H1 (cell line): ENCODE measurements at regions not wholly inside any gene's neighbourhood (a gene's known extent, or its start where the extent isn't known, plus 50 kb on each side); places are given as distances from the start of the nearest gene placed in this dataset.

Experiments
- CTCF ChIA-PET: fragments of 300-600 bp; sonication (Branson Sonifier 250); formaldehyde crosslinking; loops from one replicate; lab custom pipeline; 2021; ENCODE audit not compliant: partially characterized antibody; lab: Charles Lee
- POLR2A ChIA-PET: fragments of 300-600 bp; sonication (Branson Sonifier 250); formaldehyde crosslinking; loops from one replicate; lab custom pipeline; 2021; ENCODE audit warnings: inconsistent platforms; ENCODE audit not compliant: partially characterized antibody; lab: Charles Lee
- DNase-seq, 2 experiments: peaks; one replicate each; pipeline versions ENCODE4 v3.0.0 to v3.0.0-alpha.2; 2010 to 2022; ENCODE audit warnings: low spot score in 2 of 2, low read depth in 1 of 2, mixed read lengths in 1 of 2
- FAIRE-seq: peaks from 2 replicates; lab custom pipeline; 2011; peaks lifted over from hg19 to GRCh38; lab: Jason Lieb, UNC
- H2AFZ ChIP-seq: 2 replicates; pipeline ENCODE4 v1.8.1; 2012; ENCODE audit warnings: low read length, inconsistent platforms
- H2AK5ac ChIP-seq: 2 replicates; pipeline ENCODE4 v1.6.1; 2013; ENCODE audit warnings: low read depth, low read length
- H2BK120ac ChIP-seq: replicated peaks from 2 replicates; pipeline ENCODE3; 2013; ENCODE audit warnings: low read depth, low read length, inconsistent platforms
- H2BK12ac ChIP-seq: 2 replicates; pipeline ENCODE4 v1.6.1; 2013; ENCODE audit warnings: low read depth, low read length
- H2BK15ac ChIP-seq: 2 replicates; pipeline ENCODE4 v1.6.1; 2013; ENCODE audit warnings: low read length
- H2BK20ac ChIP-seq: 2 replicates; pipeline ENCODE4 v1.6.1; 2013; ENCODE audit warnings: low read length
- H2BK5ac ChIP-seq: 2 replicates; pipeline ENCODE4 v1.6.1; 2013; ENCODE audit warnings: low read depth, low read length
- H3K14ac ChIP-seq: 2 replicates; pipeline ENCODE4 v1.6.1; 2013; ENCODE audit warnings: inconsistent platforms; ENCODE audit not compliant: insufficient read length
- H3K18ac ChIP-seq: 2 replicates; pipeline ENCODE4 v1.6.1; 2013; ENCODE audit warnings: low read length; ENCODE audit errors: extremely low read depth
- H3K23ac ChIP-seq: 2 replicates; pipeline ENCODE4 v1.6.1; 2013; ENCODE audit warnings: inconsistent platforms; ENCODE audit not compliant: insufficient read length
- H3K23me2 ChIP-seq: 2 replicates; pipeline ENCODE4 v1.6.1; 2013; ENCODE audit warnings: low read depth, low read length
- H3K27ac ChIP-seq: 2 replicates; pipeline ENCODE4 v1.6.1; 2011; ENCODE audit warnings: low read depth, low read length, inconsistent platforms
- H3K27me3 ChIP-seq, 4 experiments: replicated peaks in 1 of 4; 1 replicate in 1 of 4; 2 replicates in 3 of 4; pipeline versions ENCODE4 v1.6.1 to v1.8.1; 2011 to 2013; ENCODE audit warnings: low read length in 3 of 4, mild to moderate bottlenecking in 3 of 4, inconsistent platforms in 2 of 4, mixed read lengths in 2 of 4, moderate library complexity in 1 of 4; ENCODE audit not compliant: control insufficient read depth in 3 of 4, insufficient read depth in 3 of 4; ENCODE audit errors: extremely low read depth in 1 of 4
- H3K36me3 ChIP-seq, 4 experiments: 2 replicates each; pipeline versions ENCODE4 v1.6.1 to v1.8.1; 2011 to 2013; ENCODE audit warnings: mild to moderate bottlenecking in 4 of 4, low read length in 3 of 4, moderate library complexity in 2 of 4, control low read depth in 1 of 4, inconsistent platforms in 1 of 4; ENCODE audit not compliant: insufficient read depth in 4 of 4, control insufficient read depth in 2 of 4
- H3K4ac ChIP-seq: replicated peaks from 2 replicates; pipeline ENCODE3; 2013; ENCODE audit warnings: low read length, low read depth, mixed read lengths, inconsistent platforms; ENCODE audit not compliant: insufficient read length
- H3K4me1 ChIP-seq, 4 experiments: replicated peaks in 1 of 4; 1 replicate in 1 of 4; 2 replicates in 3 of 4; pipeline versions ENCODE4 v1.6.1 to v1.8.1; 2011 to 2013; ENCODE audit warnings: low read length in 3 of 4, inconsistent platforms in 2 of 4, mixed read lengths in 1 of 4; ENCODE audit not compliant: insufficient read depth in 4 of 4, control insufficient read depth in 3 of 4
- H3K4me2 ChIP-seq, 2 experiments: 2 replicates each; pipeline versions ENCODE4 v1.6.1 to v1.8.1; 2011 to 2013; ENCODE audit warnings: low read depth in 2 of 2, low read length in 2 of 2, control low read depth in 1 of 2, inconsistent platforms in 1 of 2, mild to moderate bottlenecking in 1 of 2; ENCODE audit not compliant: insufficient read depth in 1 of 2
- H3K4me3 ChIP-seq, 4 experiments: fragments of 200-600, 300-600 bp in 1 of 4; sonication (generic), shearing (Covaris generic), sonication (Bioruptor Twin) in 1 of 4; 2 replicates each; pipeline versions ENCODE4 v1.5.1 to v1.8.1; 2011 to 2016; ENCODE audit warnings: low read length in 4 of 4, low read depth in 3 of 4, control low read depth in 2 of 4, inconsistent platforms in 2 of 4, mild to moderate bottlenecking in 2 of 4, mixed read lengths in 1 of 4, moderate library complexity in 1 of 4; ENCODE audit not compliant: insufficient read depth in 2 of 4; ENCODE audit errors: extremely low read depth in 1 of 4
- H3K56ac ChIP-seq: replicated peaks from 2 replicates; pipeline ENCODE3; 2013; ENCODE audit warnings: low read depth, mild to moderate bottlenecking, mixed read lengths, low read length, inconsistent platforms; ENCODE audit not compliant: insufficient read length
- H3K79me1 ChIP-seq: 2 replicates; pipeline ENCODE4 v1.6.1; 2013; ENCODE audit warnings: low read depth, low read length, control low read depth
- H3K79me2 ChIP-seq, 2 experiments: 2 replicates each; pipeline versions ENCODE4 v1.6.1 to v1.8.1; 2012 to 2013; ENCODE audit warnings: low read length in 2 of 2, mild to moderate bottlenecking in 2 of 2, inconsistent platforms in 1 of 2; ENCODE audit not compliant: insufficient read depth in 2 of 2, control insufficient read depth in 1 of 2
- H3K9ac ChIP-seq, 4 experiments: replicated peaks in 1 of 4; 1 replicate in 1 of 4; 2 replicates in 3 of 4; pipeline versions ENCODE4 v1.6.1 to v1.8.1; 2011 to 2013; ENCODE audit warnings: low read depth in 3 of 4, low read length in 3 of 4, control low read depth in 2 of 4, mild to moderate bottlenecking in 2 of 4, moderate library complexity in 2 of 4, inconsistent platforms in 1 of 4; ENCODE audit errors: extremely low read depth in 1 of 4
- H3K9me3 ChIP-seq, 2 experiments: 2 replicates each; pipeline versions ENCODE4 v1.6.1 to v1.8.1; 2012 to 2013; ENCODE audit warnings: mild to moderate bottlenecking in 2 of 2, moderate library complexity in 2 of 2, control low read depth in 1 of 2, inconsistent platforms in 1 of 2, low read depth in 1 of 2, low read length in 1 of 2, mixed read lengths in 1 of 2; ENCODE audit not compliant: insufficient read depth in 2 of 2
- H4K20me1 ChIP-seq, 2 experiments: replicated peaks in 1 of 2; 2 replicates each; pipeline versions ENCODE3 to v1.8.1; 2011 to 2013; ENCODE audit warnings: inconsistent platforms in 2 of 2, low read length in 2 of 2, mild to moderate bottlenecking in 1 of 2; ENCODE audit not compliant: insufficient read depth in 2 of 2, control insufficient read depth in 1 of 2
- H4K5ac ChIP-seq: 2 replicates; pipeline ENCODE4 v1.6.1; 2013; ENCODE audit warnings: low read length, low read depth, mixed read lengths, inconsistent platforms; ENCODE audit not compliant: insufficient read length
- H4K8ac ChIP-seq: 2 replicates; pipeline ENCODE4 v1.8.0; 2013; ENCODE audit warnings: mild to moderate bottlenecking, moderate library complexity, low read length, inconsistent platforms; ENCODE audit not compliant: insufficient read depth; ENCODE audit errors: extremely low read depth
- H4K91ac ChIP-seq: replicated peaks from 2 replicates; pipeline ENCODE3; 2013; ENCODE audit warnings: low read length, mixed read lengths, inconsistent platforms; ENCODE audit not compliant: insufficient read length
- BCL11A ChIP-seq, 2 experiments: IDR thresholded peaks; one replicate each; pipeline ENCODE4 v1.6.1; 2011; ENCODE audit warnings: low read depth in 2 of 2, low read length in 2 of 2, mild to moderate bottlenecking in 2 of 2
- CBX8 ChIP-seq: fragments of 300-800, 300-1000 bp; sonication (generic); IDR thresholded peaks from 2 replicates; pipeline ENCODE4 v1.7.1; 2016; ENCODE audit warnings: low read depth, low read length, borderline replicate concordance
- JUND ChIP-seq: IDR thresholded peaks from 2 replicates; pipeline ENCODE4 v1.6.1; 2011; ENCODE audit warnings: mild to moderate bottlenecking, improper control_type of control experiment, low read length
- TAF1 ChIP-seq: IDR thresholded peaks from 2 replicates; pipeline ENCODE4 v1.6.1; 2011; ENCODE audit warnings: mild to moderate bottlenecking, low read depth, low read length
- WGBS, 2 experiments: shearing (Covaris generic) in 1 of 2; methylation state at CpG; one replicate each; pipeline versions ENCODE4 v1.1.6 to v1.1.7; 2013 to 2015; ENCODE audit warnings: low lambda C conversion rate in 2 of 2, mixed read lengths in 2 of 2, inconsistent platforms in 1 of 2, low coverage in 1 of 2, missing lambda C conversion rate in 1 of 2; ENCODE audit not compliant: insufficient replicate concordance in 2 of 2, insufficient coverage in 1 of 2, insufficient read length in 1 of 2; ENCODE audit errors: extremely low coverage in 1 of 2, missing lambda C conversion rate in 1 of 2; 5-methylcytosine and 5-hydroxymethylcytosine counted together

- no peaks in the 10 kb centered on the region for H4K20me1 ChIP-seq
- no peak overlapping the region for H4K91ac ChIP-seq
- 82% methylated on average over 1 of the region's 1 CpG; no CpG with 5 or more reads in 1 of the 2 experiments for WGBS, 2 experiments
- no peaks in the 10 kb centered on the region for H3K9me3 ChIP-seq
- ChIA-PET POLR2A (no interaction called here), CTCF (interaction anchor here (0.8 to 1.3 kb wide), 3 partner anchors 12 to 327 kb away, joined by 3 read pairs; no protein-coding TSS in a partner anchor)
- no peak overlapping the region for H3K14ac ChIP-seq
- no peak overlapping the region for H3K56ac ChIP-seq
- no peaks in the 10 kb centered on the region for H3K79me1 ChIP-seq
- no peak overlapping the region for H2BK15ac ChIP-seq
- no peaks in the 10 kb centered on the region for H3K27me3 ChIP-seq
- H2BK12ac ChIP-seq: no peak overlapping the region
- no peak overlapping the region for H2AFZ ChIP-seq
- H3K4me1 ChIP-seq: no peaks in the 10 kb centered on the region
- no peaks in the 10 kb centered on the region for H3K36me3 ChIP-seq
- H2BK20ac ChIP-seq: no peak overlapping the region
- H3K18ac ChIP-seq: no peak overlapping the region
- no peak overlapping the region for H3K4ac ChIP-seq
- H3K4me3 ChIP-seq: no peak overlapping the region
- H2BK5ac ChIP-seq: no peak overlapping the region
- TF ChIP-seq TAF1 (no peak), JUND (no peak), BCL11A (IDR thresholded peaks at IDR 0.05; ENCODE audit: low read depth in 2 of 2, low read length in 2 of 2) (no peak), CBX8 (no peak)
- H3K9ac ChIP-seq: no peak overlapping the region
- no peak overlapping the region for H4K5ac ChIP-seq
- no peaks in the 10 kb centered on the region for H3K79me2 ChIP-seq
- H2AK5ac ChIP-seq: no peak overlapping the region
- H3K23me2 ChIP-seq: no peaks in the 10 kb centered on the region; the same call in 1 of the 2 replicates
- no peak for FAIRE-seq
- H2BK120ac ChIP-seq: no peak overlapping the region
- H4K8ac ChIP-seq: no peak overlapping the region
- H3K23ac ChIP-seq: no peak overlapping the region
- DNase-seq: no peak
- H3K4me2 ChIP-seq: no peak overlapping the region
- H3K27ac ChIP-seq: no peak overlapping the region
These were observed 103.6 kb upstream of the SOX11 start for GRCh38 chr2:5588601-5589000.
